ENCODE measurements at regions not wholly inside any gene's neighbourhood (a gene's known extent, or its start where the extent isn't known, plus 50 kb on each side); places are given as distances from the start of the nearest gene placed in this dataset.

DNA sequence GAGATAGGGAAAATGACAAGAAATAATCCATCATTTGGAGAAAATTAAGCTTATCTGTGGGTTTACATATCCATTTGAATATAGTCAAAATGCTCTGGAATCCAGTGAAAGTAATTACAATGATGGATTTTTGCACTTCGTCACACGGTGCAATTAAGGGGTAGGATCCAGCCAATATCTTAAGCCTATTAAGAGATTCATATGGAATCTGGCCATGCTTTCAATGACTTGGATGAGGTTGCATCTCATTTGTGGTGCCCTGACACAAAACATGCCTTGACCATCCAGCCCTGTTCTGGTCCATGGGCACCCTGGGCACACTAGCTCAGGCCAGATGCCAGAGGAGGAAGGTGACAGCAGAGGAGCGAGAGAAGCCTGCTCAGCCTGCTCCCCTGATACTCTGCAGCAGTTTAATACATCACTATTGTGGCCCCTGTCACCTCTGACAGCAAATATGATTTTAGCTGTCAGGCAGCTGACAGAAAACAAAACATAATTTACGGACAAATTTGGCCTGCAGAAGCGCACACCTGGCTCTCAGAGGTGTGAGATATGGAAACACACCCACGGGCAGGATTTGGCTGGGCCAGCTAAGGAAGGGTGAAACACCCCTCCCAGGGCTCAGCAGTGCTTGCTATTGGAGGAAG lies 94.1 kb upstream of the ST8SIA3 start:
- ATAC-seq (ENCODE audit: low FRiP score) (no peak), DNase-seq (ENCODE audit: low spot score) (no peak)
- TF ChIP-seq, protein P1, sequence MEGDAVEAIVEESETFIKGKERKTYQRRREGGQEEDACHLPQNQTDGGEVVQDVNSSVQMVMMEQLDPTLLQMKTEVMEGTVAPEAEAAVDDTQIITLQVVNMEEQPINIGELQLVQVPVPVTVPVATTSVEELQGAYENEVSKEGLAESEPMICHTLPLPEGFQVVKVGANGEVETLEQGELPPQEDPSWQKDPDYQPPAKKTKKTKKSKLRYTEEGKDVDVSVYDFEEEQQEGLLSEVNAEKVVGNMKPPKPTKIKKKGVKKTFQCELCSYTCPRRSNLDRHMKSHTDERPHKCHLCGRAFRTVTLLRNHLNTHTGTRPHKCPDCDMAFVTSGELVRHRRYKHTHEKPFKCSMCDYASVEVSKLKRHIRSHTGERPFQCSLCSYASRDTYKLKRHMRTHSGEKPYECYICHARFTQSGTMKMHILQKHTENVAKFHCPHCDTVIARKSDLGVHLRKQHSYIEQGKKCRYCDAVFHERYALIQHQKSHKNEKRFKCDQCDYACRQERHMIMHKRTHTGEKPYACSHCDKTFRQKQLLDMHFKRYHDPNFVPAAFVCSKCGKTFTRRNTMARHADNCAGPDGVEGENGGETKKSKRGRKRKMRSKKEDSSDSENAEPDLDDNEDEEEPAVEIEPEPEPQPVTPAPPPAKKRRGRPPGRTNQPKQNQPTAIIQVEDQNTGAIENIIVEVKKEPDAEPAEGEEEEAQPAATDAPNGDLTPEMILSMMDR (IDR thresholded peaks at IDR 0.05): no peak

DNA sequence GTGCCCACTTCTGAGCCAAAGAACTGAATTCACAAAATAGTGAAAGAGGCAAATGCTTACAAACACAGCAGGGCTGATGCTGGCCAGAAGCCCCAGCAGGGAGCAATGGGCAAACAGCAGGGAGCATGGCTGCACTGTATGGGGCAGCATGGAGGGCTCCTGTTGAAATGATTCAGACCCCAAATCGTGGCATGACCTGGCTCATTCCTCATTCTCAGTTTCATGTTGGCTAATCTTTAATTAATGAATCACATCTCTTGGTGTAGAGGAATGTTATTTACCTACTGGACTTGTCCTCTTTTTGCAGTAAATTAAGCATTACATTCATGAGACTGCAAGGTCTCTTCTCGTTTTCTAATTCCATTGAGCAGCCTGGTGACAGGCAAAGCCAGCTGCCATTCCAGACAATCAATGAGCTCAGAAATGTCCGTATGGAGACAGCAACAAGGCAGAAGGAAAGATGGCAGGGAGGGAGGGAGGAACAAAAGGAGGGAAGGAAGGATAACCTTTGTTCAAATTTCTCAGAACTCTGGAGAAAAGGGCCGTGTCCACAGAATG lies 84.9 kb upstream of the ST8SIA3 start:
- ATAC-seq (ENCODE audit: low FRiP score) (no peak), DNase-seq (ENCODE audit: low spot score) (no peak)
- TF ChIP-seq, protein P1 (IDR thresholded peaks at IDR 0.05): no peak

DNA sequence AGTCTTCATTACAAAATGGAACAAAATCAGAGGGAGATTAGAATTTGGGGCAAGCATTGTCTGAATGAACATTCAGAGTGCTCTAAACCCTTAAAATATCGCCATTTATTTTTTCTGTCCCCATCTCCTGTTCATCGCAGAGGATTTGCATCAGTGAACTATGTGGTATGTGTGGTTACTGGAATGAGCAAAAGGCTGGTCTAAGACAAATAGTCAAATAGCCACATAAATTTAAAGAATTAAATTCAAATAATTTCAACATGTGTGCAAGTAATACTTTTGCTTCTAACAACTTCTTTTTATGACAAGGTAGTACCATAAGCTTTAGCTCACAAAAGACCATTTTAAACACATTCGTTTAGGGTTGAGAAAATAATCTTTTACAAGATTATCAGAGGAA lies 82.6 kb upstream of the ST8SIA3 start:
- no peak for DNase-seq (ENCODE audit: low spot score)
- TF ChIP-seq, protein P1 (IDR thresholded peaks at IDR 0.05): no peak
- no peak for ATAC-seq (ENCODE audit: low FRiP score)

DNA sequence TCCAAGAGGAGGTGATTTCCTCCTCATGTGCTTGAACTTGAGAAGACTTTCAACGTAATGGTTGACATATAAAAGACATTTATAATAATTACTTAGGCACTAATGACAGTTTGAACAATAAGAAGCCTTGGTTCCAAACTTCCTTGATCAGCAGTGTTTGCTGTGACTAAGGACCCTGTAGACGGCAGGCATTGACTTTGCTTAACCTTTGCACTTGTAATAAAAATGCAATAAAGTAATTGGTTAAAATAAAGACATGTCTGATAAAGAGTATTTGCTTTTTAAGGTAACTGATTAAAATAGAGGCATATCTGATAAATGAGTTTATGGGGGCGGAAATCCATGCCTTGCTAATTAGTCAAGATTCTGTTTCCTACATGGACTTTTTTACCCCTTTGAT lies 82.2 kb upstream of the ST8SIA3 start:
- TF ChIP-seq, protein P1 (IDR thresholded peaks at IDR 0.05): no peak
- no peak for DNase-seq (ENCODE audit: low spot score)
- ATAC-seq (ENCODE audit: low FRiP score): no peak

DNA sequence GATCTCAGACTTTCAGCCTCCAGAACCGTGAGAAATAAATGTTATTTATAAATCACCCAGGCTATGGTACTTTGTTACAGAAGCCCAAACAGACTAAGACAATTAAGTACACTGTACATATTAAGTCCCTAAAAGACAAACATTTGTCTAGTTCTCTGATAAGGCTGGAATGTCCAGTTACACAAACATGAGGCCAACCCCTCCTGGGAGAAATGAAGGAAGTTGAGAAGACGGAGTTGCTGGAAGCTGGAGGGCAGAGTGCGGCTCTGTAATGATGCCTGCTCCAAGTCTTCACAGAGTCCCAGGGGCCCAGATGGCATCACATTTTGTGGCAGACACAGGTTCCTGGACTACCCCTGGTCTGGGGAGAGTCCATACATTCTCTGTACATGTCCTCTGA lies 79.2 kb upstream of the ST8SIA3 start:
- TF ChIP-seq, protein P1 (IDR thresholded peaks at IDR 0.05): no peak
- ATAC-seq (ENCODE audit: low FRiP score) (no peak), DNase-seq (ENCODE audit: low spot score) (no peak)

DNA sequence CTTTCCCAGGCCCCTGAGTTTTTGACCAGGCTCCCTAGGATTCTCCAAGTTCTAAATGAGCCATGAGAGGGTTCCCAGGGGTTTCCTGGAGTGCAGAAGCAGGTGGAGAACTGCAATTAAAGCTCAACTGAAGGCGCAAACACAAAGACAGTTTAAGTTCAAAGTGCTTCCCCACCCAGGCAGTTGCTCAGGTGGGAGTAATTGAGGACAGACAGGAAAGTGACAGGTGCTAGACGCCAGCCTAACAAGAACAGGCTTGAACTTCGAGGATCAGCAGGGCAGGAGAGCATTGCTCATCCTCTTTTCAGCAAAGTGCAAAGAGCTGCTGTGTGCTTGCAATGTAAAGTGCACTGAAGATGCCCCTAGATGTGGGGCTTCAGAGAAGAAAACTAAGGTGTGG lies 77.2 kb upstream of the ST8SIA3 start:
- no peak for DNase-seq (ENCODE audit: low spot score)
- ATAC-seq (ENCODE audit: low FRiP score): no peak
- TF ChIP-seq, protein P1 (IDR thresholded peaks at IDR 0.05): no peak

DNA sequence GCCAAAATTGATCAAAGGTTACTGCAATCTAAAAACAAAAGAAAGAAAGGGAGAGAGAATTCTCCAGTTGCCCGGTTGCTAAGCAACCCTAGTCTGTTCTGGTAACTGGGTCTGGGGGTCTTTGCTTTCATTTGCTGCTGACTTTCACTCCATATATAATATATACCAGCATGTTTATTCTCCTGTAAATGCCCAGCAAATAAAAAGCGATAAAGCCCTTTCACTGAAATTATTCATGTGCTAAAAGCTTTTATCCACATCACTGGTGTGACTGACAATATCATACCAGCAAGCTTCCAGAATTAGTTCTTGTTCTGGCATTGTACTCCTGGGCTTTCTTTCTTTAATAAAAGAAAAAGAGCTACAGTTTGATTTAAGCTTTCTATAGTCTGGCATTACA lies 75.5 kb upstream of the ST8SIA3 start:
- TF ChIP-seq, protein P1 (IDR thresholded peaks at IDR 0.05): no peak
- ATAC-seq (ENCODE audit: low FRiP score) (no peak), DNase-seq (ENCODE audit: low spot score) (no peak)
